IMR-90 (cell line): ENCODE measurements at regions not wholly inside any gene's neighbourhood (a gene's known extent, or its start where the extent isn't known, plus 50 kb on each side); places are given as distances from the start of the nearest gene placed in this dataset.

ENCODE experiments used
- ATAC-seq: fragments of 200-7000 bp; cut with Tn5 transposase; 2 replicates; pipeline ENCODE4 v1.9.1; 2020; ENCODE audit warnings: low read depth, mild to moderate bottlenecking, moderate library complexity
- BruUV-seq: library from RNA; stranded (reverse); fragments of 400-500 nt; replicated peaks from 2 replicates; lab custom pipeline; 2021; lab: Mats Ljungman, UMichigan
- CTCF ChIA-PET: fragments of 300-600 bp; formaldehyde crosslinking; extraction: SDS; loops from one replicate; lab custom pipeline; 2021; ENCODE audit warnings: antibody characterized with exemption; lab: Yijun Ruan, JAX
- POLR2A ChIA-PET: fragments of 300-600 bp; sonication (Branson Sonifier 250); formaldehyde crosslinking; loops from one replicate; lab custom pipeline; 2022; ENCODE audit warnings: antibody characterized with exemption; ENCODE audit not compliant: unreplicated experiment; lab: Charles Lee
- DNase-seq: peaks from one replicate; pipeline ENCODE4 v3.0.0; 2013
- H2AFZ ChIP-seq: replicated peaks from 2 replicates; pipeline ENCODE3; 2013; ENCODE audit warnings: low read length, mild to moderate bottlenecking; ENCODE audit not compliant: poor library complexity
- H2AK5ac ChIP-seq: 2 replicates; pipeline ENCODE4 v1.6.1; 2013; ENCODE audit warnings: low read depth, low read length, inconsistent platforms
- H2AK9ac ChIP-seq: replicated peaks from 2 replicates; pipeline ENCODE3; 2013; ENCODE audit warnings: mild to moderate bottlenecking, low read depth, low read length, moderate library complexity; ENCODE audit not compliant: poor library complexity
- H2BK120ac ChIP-seq: 2 replicates; pipeline ENCODE4 v1.6.1; 2013; ENCODE audit warnings: low read depth, low read length, inconsistent platforms
- H2BK15ac ChIP-seq: 3 replicates; pipeline ENCODE4 v1.6.1; 2013; ENCODE audit warnings: low read depth, low read length, inconsistent platforms
- H2BK20ac ChIP-seq: 2 replicates; pipeline ENCODE4 v1.6.1; 2013; ENCODE audit warnings: low read depth, mild to moderate bottlenecking, inconsistent platforms, low read length, moderate library complexity
- H2BK5ac ChIP-seq: 2 replicates; pipeline ENCODE4 v1.6.1; 2013; ENCODE audit warnings: mild to moderate bottlenecking, low read depth, low read length, inconsistent platforms; ENCODE audit not compliant: poor library complexity, severe bottlenecking
- H3K14ac ChIP-seq: replicated peaks from 2 replicates; pipeline ENCODE4 v1.6.1; 2013; ENCODE audit warnings: low read depth, low read length, inconsistent platforms
- H3K18ac ChIP-seq: 2 replicates; pipeline ENCODE4 v1.6.1; 2013; ENCODE audit warnings: low read depth, low read length, control low read depth
- H3K23ac ChIP-seq: 2 replicates; pipeline ENCODE4 v1.6.1; 2013; ENCODE audit warnings: low read depth, low read length, inconsistent platforms
- H3K27ac ChIP-seq: 2 replicates; pipeline ENCODE4 v1.5.1; 2013; ENCODE audit warnings: mild to moderate bottlenecking, control low read depth, low read length; ENCODE audit not compliant: insufficient read depth
- H3K27me3 ChIP-seq: 2 replicates; pipeline ENCODE4 v1.6.1; 2013; ENCODE audit warnings: low read length; ENCODE audit not compliant: control insufficient read depth, insufficient read depth
- H3K36me3 ChIP-seq: 2 replicates; pipeline ENCODE4 v1.6.1; 2013; ENCODE audit warnings: low read length, mixed read lengths; ENCODE audit not compliant: control insufficient read depth, insufficient read depth
- H3K4ac ChIP-seq: 2 replicates; pipeline ENCODE4 v1.6.1; 2013; ENCODE audit warnings: low read depth, low read length, inconsistent platforms
- H3K4me1 ChIP-seq: 2 replicates; pipeline ENCODE4 v1.6.1; 2013; ENCODE audit warnings: low read length, mixed read lengths; ENCODE audit not compliant: control insufficient read depth, insufficient read depth
- H3K4me2 ChIP-seq: 2 replicates; pipeline ENCODE4 v1.6.1; 2013; ENCODE audit warnings: low read depth, mild to moderate bottlenecking, control low read depth, low read length, moderate library complexity
- H3K4me3 ChIP-seq: 2 replicates; pipeline ENCODE4 v1.5.1; 2013; ENCODE audit warnings: low read depth, mild to moderate bottlenecking, control low read depth, low read length, moderate library complexity; ENCODE audit not compliant: insufficient read depth
- H3K56ac ChIP-seq: 2 replicates; pipeline ENCODE4 v1.6.1; 2013; ENCODE audit warnings: low read length, inconsistent platforms; ENCODE audit not compliant: insufficient read depth; ENCODE audit errors: extremely low read depth
- H3K79me1 ChIP-seq, 2 experiments: 2 replicates each; pipeline ENCODE4 v1.6.1; 2013; ENCODE audit warnings: low read length in 2 of 2, inconsistent platforms in 1 of 2, low read depth in 1 of 2
- H3K9ac ChIP-seq: 2 replicates; pipeline ENCODE4 v1.6.1; 2013; ENCODE audit warnings: low read depth, low read length, control low read depth
- H3K9me1 ChIP-seq: 2 replicates; pipeline ENCODE4 v1.6.1; 2013; ENCODE audit warnings: low read length, inconsistent platforms; ENCODE audit not compliant: insufficient read depth
- H3K9me3 ChIP-seq: 2 replicates; pipeline ENCODE4 v1.6.1; 2013; ENCODE audit warnings: low read length; ENCODE audit not compliant: control insufficient read depth, insufficient read depth
- H4K20me1 ChIP-seq: 2 replicates; pipeline ENCODE4 v1.6.1; 2013; ENCODE audit warnings: low read length, inconsistent platforms; ENCODE audit not compliant: insufficient read depth
- H4K5ac ChIP-seq: 2 replicates; pipeline ENCODE4 v1.6.1; 2013; ENCODE audit warnings: mild to moderate bottlenecking, low read depth, low read length, control low read depth
- H4K8ac ChIP-seq, 2 experiments: 2 replicates each; pipeline ENCODE4 v1.6.1; 2013; ENCODE audit warnings: low read depth in 2 of 2, low read length in 2 of 2, control low read depth in 1 of 2, inconsistent platforms in 1 of 2
- H4K91ac ChIP-seq: 2 replicates; pipeline ENCODE4 v1.6.1; 2013; ENCODE audit warnings: low read depth, low read length, inconsistent platforms; ENCODE audit not compliant: insufficient read depth
- BHLHE40 ChIP-seq: fragments of 150-350 bp; IDR thresholded peaks from 2 replicates; pipeline ENCODE4 v1.6.1; 2016; ENCODE audit warnings: mild to moderate bottlenecking, low read depth, low read length
- CEBPB ChIP-seq: IDR thresholded peaks from 2 replicates; pipeline ENCODE4 v1.6.1; 2012; ENCODE audit warnings: low read depth, low read length, improper control_type of control experiment
- CHD1 ChIP-seq: IDR thresholded peaks from 2 replicates; pipeline ENCODE4 v1.6.1; 2012; ENCODE audit warnings: low read depth, low read length, improper control_type of control experiment
- FOS ChIP-seq: fragments of 150-350 bp; IDR thresholded peaks from 2 replicates; pipeline ENCODE4 v1.6.1; 2016; ENCODE audit warnings: low read depth, low read length
- MAFK ChIP-seq: IDR thresholded peaks from 2 replicates; pipeline ENCODE4 v1.6.1; 2012; ENCODE audit warnings: low read depth, low read length, improper control_type of control experiment
- MAZ ChIP-seq: IDR thresholded peaks from 2 replicates; pipeline ENCODE4 v1.6.1; 2012; ENCODE audit warnings: low read depth, mild to moderate bottlenecking, low read length, improper control_type of control experiment, moderate library complexity, borderline replicate concordance
- MXI1 ChIP-seq: IDR thresholded peaks from 2 replicates; pipeline ENCODE4 v1.6.1; 2012; ENCODE audit warnings: low read depth, mild to moderate bottlenecking, low read length, moderate library complexity, borderline replicate concordance
- NFE2L2 ChIP-seq: fragments of 150-350 bp; IDR thresholded peaks from 2 replicates; pipeline ENCODE4 v1.6.1; 2016; ENCODE audit warnings: low read depth, mild to moderate bottlenecking, low read length
- POLR2A ChIP-seq: IDR thresholded peaks from 2 replicates; pipeline ENCODE4 v1.6.1; 2012; ENCODE audit warnings: mild to moderate bottlenecking, low read depth, low read length
- RAD21 ChIP-seq: IDR thresholded peaks from 2 replicates; pipeline ENCODE4 v1.6.1; 2012; ENCODE audit warnings: low read length, improper control_type of control experiment
- RCOR1 ChIP-seq: IDR thresholded peaks from 2 replicates; pipeline ENCODE4 v1.6.1; 2012; ENCODE audit warnings: mild to moderate bottlenecking, low read length, improper control_type of control experiment; ENCODE audit not compliant: insufficient replicate concordance
- RFX5 ChIP-seq: IDR thresholded peaks from 2 replicates; pipeline ENCODE4 v1.8.0; 2012; ENCODE audit warnings: low read depth, mild to moderate bottlenecking, low read length, moderate library complexity
- SMC3 ChIP-seq: fragments of 150-350 bp; IDR thresholded peaks from 2 replicates; pipeline ENCODE4 v1.6.1; 2016; ENCODE audit warnings: low read depth, mild to moderate bottlenecking, antibody characterized with exemption, low read length, moderate library complexity
- WGBS, 2 experiments: methylation state at CpG; one replicate each; pipeline versions ENCODE4 v1.1.5 to v1.1.7; 2013; ENCODE audit warnings: missing lambda C conversion rate in 2 of 2; ENCODE audit not compliant: insufficient read length in 1 of 2; ENCODE audit errors: extremely low coverage in 2 of 2; 5-methylcytosine and 5-hydroxymethylcytosine counted together
- dilution Hi-C: fragments of 300-500 bp; cut with HindIII; formaldehyde crosslinking; loops from one replicate; pipeline ENCODE4 v1.14.3; 2018; ENCODE audit warnings: low sequenced_read_pairs; ENCODE audit not compliant: unreplicated experiment
- in situ Hi-C: fragments of 300-500 bp; cut with MboI; formaldehyde crosslinking; loops from 3 replicates; pipeline ENCODE4 v1.14.3; 2019; ENCODE audit warnings: low sequenced_read_pairs, inconsistent platforms, mixed read lengths
- intact Hi-C: fragments of 100-400 bp; cut with micrococcal nuclease; formaldehyde crosslinking; loops from 2 replicates; pipeline ENCODE4 v1.10.0; 2022
- TF ChIP-seq, protein P1 (sequence below): conservative IDR thresholded peaks from 2 replicates; pipeline ENCODE4 v1.5.1; 2012; ENCODE audit warnings: mild to moderate bottlenecking, low read depth, low read length, improper control_type of control experiment
- TF ChIP-seq, protein P2 (sequence below): fragments of 150-350 bp; IDR thresholded peaks from 2 replicates; pipeline ENCODE4 v1.6.1; 2017; ENCODE audit warnings: mild to moderate bottlenecking, antibody characterized with exemption, low read length, low read depth

DNA sequence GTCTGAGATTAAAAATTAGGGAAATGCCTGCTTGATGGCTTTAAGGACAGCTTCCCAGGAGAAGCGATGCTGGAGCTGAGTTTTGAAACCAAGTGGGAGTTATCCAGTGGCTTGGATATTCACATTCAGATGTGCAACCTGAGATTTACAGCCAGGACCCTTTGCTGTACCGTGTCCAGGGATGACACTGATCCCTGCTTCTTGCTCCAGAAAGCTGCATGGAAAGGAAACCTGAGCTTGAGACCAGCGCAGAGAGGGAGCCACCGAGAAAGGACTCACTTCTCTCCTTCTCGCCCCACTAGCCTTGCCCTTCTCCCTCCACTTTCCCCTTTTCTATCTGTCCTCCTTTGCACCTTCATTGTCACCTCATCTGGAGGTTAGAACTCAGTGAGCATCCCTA, 254.5 kb upstream of the PPARGC1A start:
- Histone ChIP-seq H3K9me3 (no peaks in the 10 kb centered on the region), H3K18ac (peak overlapping the region; percentile 57; the same call in 1 of the 2 replicates), H4K91ac (no peak overlapping the region), H3K4me1 (peaks cover 5% of the 10 kb centered on the region; the same call in 1 of the 2 replicates), H2AK9ac (no peak overlapping the region), H2AK5ac (no peak overlapping the region), H2BK120ac (no peak overlapping the region), H4K5ac (peak overlapping the region; percentile 83), H4K20me1 (no peaks in the 10 kb centered on the region), H2AFZ (no peak overlapping the region), H3K4me2 (no peak overlapping the region; the same call in 1 of the 2 replicates), H2BK5ac (no peak overlapping the region), H3K4me3 (no peak overlapping the region), H3K14ac (no peak overlapping the region), H3K36me3 (no peaks in the 10 kb centered on the region), H3K27ac (no peak overlapping the region), H2BK15ac (no peak overlapping the region), H3K9ac (no peak overlapping the region), H2BK20ac (no peak overlapping the region), H3K79me1 (no peaks in the 10 kb centered on the region), H3K23ac (no peak overlapping the region), H3K27me3 (peaks cover 2% of the 10 kb centered on the region), H3K56ac (no peak overlapping the region), H3K4ac (no peak overlapping the region), H3K9me1 (no peaks in the 10 kb centered on the region), H4K8ac (no peak overlapping the region)
- intact Hi-C loops = no loop called here
- dilution Hi-C loops = no loop called here
- ATAC-seq = no peak
- no peak for DNase-seq
- in situ Hi-C loops = no loop called here
- CTCF ChIA-PET = interaction anchor here (0.6 kb wide), 1 partner anchor 1168 kb away, joined by 3 read pairs; no protein-coding TSS in a partner anchor
- BruUV-seq = no TSS peak
- TF ChIP-seq MAFK (no peak), CHD1 (no peak), POLR2A (no peak), FOS (no peak), RFX5 (no peak), RCOR1 (no peak), RAD21 (no peak), NFE2L2 (no peak), CEBPB (no peak), BHLHE40 (no peak), MAZ (no peak), MXI1 (no peak), SMC3 (no peak)
- TF ChIP-seq, protein P1, sequence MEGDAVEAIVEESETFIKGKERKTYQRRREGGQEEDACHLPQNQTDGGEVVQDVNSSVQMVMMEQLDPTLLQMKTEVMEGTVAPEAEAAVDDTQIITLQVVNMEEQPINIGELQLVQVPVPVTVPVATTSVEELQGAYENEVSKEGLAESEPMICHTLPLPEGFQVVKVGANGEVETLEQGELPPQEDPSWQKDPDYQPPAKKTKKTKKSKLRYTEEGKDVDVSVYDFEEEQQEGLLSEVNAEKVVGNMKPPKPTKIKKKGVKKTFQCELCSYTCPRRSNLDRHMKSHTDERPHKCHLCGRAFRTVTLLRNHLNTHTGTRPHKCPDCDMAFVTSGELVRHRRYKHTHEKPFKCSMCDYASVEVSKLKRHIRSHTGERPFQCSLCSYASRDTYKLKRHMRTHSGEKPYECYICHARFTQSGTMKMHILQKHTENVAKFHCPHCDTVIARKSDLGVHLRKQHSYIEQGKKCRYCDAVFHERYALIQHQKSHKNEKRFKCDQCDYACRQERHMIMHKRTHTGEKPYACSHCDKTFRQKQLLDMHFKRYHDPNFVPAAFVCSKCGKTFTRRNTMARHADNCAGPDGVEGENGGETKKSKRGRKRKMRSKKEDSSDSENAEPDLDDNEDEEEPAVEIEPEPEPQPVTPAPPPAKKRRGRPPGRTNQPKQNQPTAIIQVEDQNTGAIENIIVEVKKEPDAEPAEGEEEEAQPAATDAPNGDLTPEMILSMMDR = no peak
- TF ChIP-seq, protein P2, sequence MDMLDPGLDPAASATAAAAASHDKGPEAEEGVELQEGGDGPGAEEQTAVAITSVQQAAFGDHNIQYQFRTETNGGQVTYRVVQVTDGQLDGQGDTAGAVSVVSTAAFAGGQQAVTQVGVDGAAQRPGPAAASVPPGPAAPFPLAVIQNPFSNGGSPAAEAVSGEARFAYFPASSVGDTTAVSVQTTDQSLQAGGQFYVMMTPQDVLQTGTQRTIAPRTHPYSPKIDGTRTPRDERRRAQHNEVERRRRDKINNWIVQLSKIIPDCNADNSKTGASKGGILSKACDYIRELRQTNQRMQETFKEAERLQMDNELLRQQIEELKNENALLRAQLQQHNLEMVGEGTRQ = no peak
- POLR2A ChIA-PET = interaction anchor here (0.6 to 0.7 kb wide), 2 partner anchors 104 to 156 kb away, joined by 6 to 7 read pairs; no protein-coding TSS in a partner anchor
- WGBS, 2 experiments = 100% methylated on average over 1 of the region's 5 CpGs; no CpG with 5 or more reads in 1 of the 2 experiments
